ENCODE measurements at regions not wholly inside any gene's neighbourhood (a gene's known extent, or its start where the extent isn't known, plus 50 kb on each side); places are given as distances from the start of the nearest gene placed in this dataset.

DNA sequence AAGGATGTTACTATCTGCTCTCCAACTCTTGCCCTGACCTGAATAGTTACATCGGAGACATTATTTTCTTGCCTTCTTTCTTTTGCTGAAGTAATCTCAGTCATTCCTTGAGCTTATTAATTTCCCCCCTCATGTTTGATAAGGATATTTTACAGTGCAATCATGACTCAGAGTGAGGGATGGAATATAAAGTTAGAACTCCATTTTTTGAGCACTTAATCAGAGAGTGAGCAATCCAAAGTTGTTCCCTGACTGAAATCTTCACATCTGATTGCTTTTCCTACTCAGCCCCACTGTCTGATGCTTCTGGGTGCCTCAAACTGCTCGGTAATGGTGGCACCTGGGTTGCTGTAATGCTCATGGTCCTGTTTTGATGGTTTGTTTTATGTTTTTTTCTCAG lies 142.7 kb upstream of the SEL1L start:
- no peaks in the 10 kb centered on the region for H3K9me3 ChIP-seq (ENCODE audit: low read length)
- no peaks in the 10 kb centered on the region for H3K27me3 ChIP-seq (ENCODE audit: insufficient read depth, low read depth, low read length)
- no peak for TF ChIP-seq TAF1 (IDR thresholded peaks at IDR 0.05; ENCODE audit: low read depth)
- no peak for TF ChIP-seq POLR2AphosphoS5 (IDR thresholded peaks at IDR 0.05)
- no peak for TF ChIP-seq RAD21 (conservative IDR thresholded peaks at IDR 0.05)
- no peak for TF ChIP-seq MXI1 (conservative IDR thresholded peaks at IDR 0.05; ENCODE audit: poor library complexity, severe bottlenecking)
- no peak for TF ChIP-seq EZH2 (IDR thresholded peaks at IDR 0.05; ENCODE audit: borderline replicate concordance, insufficient read depth, low read length, poor library complexity, severe bottlenecking)
- TF ChIP-seq SMC3 (conservative IDR thresholded peaks at IDR 0.05; ENCODE audit: poor library complexity): no peak
- TF ChIP-seq, protein P1, sequence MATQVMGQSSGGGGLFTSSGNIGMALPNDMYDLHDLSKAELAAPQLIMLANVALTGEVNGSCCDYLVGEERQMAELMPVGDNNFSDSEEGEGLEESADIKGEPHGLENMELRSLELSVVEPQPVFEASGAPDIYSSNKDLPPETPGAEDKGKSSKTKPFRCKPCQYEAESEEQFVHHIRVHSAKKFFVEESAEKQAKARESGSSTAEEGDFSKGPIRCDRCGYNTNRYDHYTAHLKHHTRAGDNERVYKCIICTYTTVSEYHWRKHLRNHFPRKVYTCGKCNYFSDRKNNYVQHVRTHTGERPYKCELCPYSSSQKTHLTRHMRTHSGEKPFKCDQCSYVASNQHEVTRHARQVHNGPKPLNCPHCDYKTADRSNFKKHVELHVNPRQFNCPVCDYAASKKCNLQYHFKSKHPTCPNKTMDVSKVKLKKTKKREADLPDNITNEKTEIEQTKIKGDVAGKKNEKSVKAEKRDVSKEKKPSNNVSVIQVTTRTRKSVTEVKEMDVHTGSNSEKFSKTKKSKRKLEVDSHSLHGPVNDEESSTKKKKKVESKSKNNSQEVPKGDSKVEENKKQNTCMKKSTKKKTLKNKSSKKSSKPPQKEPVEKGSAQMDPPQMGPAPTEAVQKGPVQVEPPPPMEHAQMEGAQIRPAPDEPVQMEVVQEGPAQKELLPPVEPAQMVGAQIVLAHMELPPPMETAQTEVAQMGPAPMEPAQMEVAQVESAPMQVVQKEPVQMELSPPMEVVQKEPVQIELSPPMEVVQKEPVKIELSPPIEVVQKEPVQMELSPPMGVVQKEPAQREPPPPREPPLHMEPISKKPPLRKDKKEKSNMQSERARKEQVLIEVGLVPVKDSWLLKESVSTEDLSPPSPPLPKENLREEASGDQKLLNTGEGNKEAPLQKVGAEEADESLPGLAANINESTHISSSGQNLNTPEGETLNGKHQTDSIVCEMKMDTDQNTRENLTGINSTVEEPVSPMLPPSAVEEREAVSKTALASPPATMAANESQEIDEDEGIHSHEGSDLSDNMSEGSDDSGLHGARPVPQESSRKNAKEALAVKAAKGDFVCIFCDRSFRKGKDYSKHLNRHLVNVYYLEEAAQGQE (IDR thresholded peaks at IDR 0.05; ENCODE audit: borderline replicate concordance): no peak
- TF ChIP-seq, protein P2, sequence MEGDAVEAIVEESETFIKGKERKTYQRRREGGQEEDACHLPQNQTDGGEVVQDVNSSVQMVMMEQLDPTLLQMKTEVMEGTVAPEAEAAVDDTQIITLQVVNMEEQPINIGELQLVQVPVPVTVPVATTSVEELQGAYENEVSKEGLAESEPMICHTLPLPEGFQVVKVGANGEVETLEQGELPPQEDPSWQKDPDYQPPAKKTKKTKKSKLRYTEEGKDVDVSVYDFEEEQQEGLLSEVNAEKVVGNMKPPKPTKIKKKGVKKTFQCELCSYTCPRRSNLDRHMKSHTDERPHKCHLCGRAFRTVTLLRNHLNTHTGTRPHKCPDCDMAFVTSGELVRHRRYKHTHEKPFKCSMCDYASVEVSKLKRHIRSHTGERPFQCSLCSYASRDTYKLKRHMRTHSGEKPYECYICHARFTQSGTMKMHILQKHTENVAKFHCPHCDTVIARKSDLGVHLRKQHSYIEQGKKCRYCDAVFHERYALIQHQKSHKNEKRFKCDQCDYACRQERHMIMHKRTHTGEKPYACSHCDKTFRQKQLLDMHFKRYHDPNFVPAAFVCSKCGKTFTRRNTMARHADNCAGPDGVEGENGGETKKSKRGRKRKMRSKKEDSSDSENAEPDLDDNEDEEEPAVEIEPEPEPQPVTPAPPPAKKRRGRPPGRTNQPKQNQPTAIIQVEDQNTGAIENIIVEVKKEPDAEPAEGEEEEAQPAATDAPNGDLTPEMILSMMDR (IDR thresholded peaks at IDR 0.05; ENCODE audit: poor library complexity, severe bottlenecking): no peak
- TF ChIP-seq EP300 (conservative IDR thresholded peaks at IDR 0.05; ENCODE audit: poor library complexity, severe bottlenecking): no peak
- H3K79me2 ChIP-seq (replicated peaks; ENCODE audit: insufficient read depth, low read length): no peaks in the 10 kb centered on the region
- H3K36me3 ChIP-seq (ENCODE audit: insufficient read depth, low read length): no peaks in the 10 kb centered on the region
- no peaks in the 10 kb centered on the region for H4K20me1 ChIP-seq (ENCODE audit: insufficient read depth)
- no peak overlapping the region for H2AFZ ChIP-seq (ENCODE audit: low read depth, low read length)
- H3F3A ChIP-seq (ENCODE audit: insufficient read depth, low read length, poor library complexity, severe bottlenecking): no peaks in the 10 kb centered on the region
- peak overlapping the region; percentile 82 for H3K27ac ChIP-seq (ENCODE audit: low read length)
- H3K4me2 ChIP-seq (ENCODE audit: low read length): peak overlapping the region; percentile 36
- no peaks in the 10 kb centered on the region for H3K9me2 ChIP-seq (ENCODE audit: insufficient read depth, low read length)
- peak overlapping the region; percentile 39 for H3K9ac ChIP-seq (ENCODE audit: low read length)
- peak overlapping the region; percentile 28 for H3K4me3 ChIP-seq (ENCODE audit: low read length)

DNA sequence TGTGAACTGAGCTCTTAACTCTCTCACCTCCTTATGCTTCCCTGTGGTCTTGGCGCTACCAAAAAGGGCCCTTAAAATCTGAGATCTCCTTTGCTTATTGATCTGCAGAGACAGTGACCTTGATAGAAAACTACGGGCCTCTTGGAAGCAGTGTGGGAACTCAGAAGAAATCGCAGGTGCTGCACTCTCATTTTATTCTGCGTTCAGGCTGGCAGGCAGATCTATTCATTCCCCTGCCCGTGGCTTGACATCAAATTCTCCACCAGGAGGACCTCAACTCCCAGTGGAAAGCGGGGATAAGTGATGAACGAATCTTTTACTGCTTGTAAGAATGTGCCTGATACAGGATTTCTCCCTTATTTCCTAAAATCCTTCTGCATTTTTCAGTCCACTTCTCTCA lies 143.2 kb upstream of the SEL1L start:
- Histone ChIP-seq H3K9ac (ENCODE audit: low read length) (peak overlapping the region; percentile 39), H3K27ac (ENCODE audit: low read length) (peak overlapping the region; percentile 82), H3K4me3 (ENCODE audit: low read length) (peak overlapping the region; percentile 0), H4K20me1 (ENCODE audit: insufficient read depth) (no peaks in the 10 kb centered on the region), H3K9me3 (ENCODE audit: low read length) (no peaks in the 10 kb centered on the region), H2AFZ (ENCODE audit: low read depth, low read length) (no peak overlapping the region), H3K4me2 (ENCODE audit: low read length) (no peak overlapping the region), H3F3A (ENCODE audit: insufficient read depth, low read length, poor library complexity, severe bottlenecking) (no peaks in the 10 kb centered on the region), H3K27me3 (ENCODE audit: insufficient read depth, low read depth, low read length) (no peaks in the 10 kb centered on the region), H3K9me2 (ENCODE audit: insufficient read depth, low read length) (no peaks in the 10 kb centered on the region), H3K79me2 (replicated peaks; ENCODE audit: insufficient read depth, low read length) (no peaks in the 10 kb centered on the region), H3K36me3 (ENCODE audit: insufficient read depth, low read length) (no peaks in the 10 kb centered on the region)
- TF ChIP-seq, protein P1 (IDR thresholded peaks at IDR 0.05; ENCODE audit: borderline replicate concordance): no peak
- TF ChIP-seq EP300 (conservative IDR thresholded peaks at IDR 0.05; ENCODE audit: poor library complexity, severe bottlenecking) (no peak), POLR2AphosphoS5 (IDR thresholded peaks at IDR 0.05) (no peak), EZH2 (IDR thresholded peaks at IDR 0.05; ENCODE audit: borderline replicate concordance, insufficient read depth, low read length, poor library complexity, severe bottlenecking) (no peak), SMC3 (conservative IDR thresholded peaks at IDR 0.05; ENCODE audit: poor library complexity) (no peak), MXI1 (conservative IDR thresholded peaks at IDR 0.05; ENCODE audit: poor library complexity, severe bottlenecking) (no peak), TAF1 (IDR thresholded peaks at IDR 0.05; ENCODE audit: low read depth) (no peak), RAD21 (conservative IDR thresholded peaks at IDR 0.05) (no peak)
- TF ChIP-seq, protein P2 (IDR thresholded peaks at IDR 0.05; ENCODE audit: poor library complexity, severe bottlenecking): no peak
